ENCODE measurements at regions not wholly inside any gene's neighbourhood (a gene's known extent, or its start where the extent isn't known, plus 50 kb on each side); places are given as distances from the start of the nearest gene placed in this dataset.

DNA sequence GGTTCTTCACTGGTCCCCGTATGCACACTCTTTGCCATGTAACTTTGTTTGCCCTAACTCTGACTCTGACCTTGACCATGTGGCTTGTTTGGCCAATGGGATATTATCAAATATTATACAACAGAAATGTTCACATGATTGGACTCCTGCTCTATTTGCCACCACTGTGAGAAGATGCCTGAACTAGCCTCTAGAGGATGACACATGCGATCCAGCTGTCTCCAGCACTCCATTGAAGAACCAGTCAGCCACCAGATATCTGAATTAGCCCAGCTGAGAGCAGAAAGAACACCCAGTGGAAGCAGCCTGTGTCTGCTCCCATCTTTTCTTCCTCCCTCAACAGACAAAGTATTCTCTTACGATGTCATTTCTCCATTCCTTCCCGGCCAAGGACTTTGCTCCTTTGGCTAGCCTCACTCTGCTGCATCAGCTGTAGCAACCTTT is 412.1 kb downstream of the IRS1 start:
- Mint-ChIP-seq H3K27me3 (ENCODE audit: unreplicated experiment) (no peaks in the 10 kb centered on the region), H3K36me3 (ENCODE audit: unreplicated experiment) (no peaks in the 10 kb centered on the region), H3K9me3 (ENCODE audit: unreplicated experiment) (peaks cover 7% of the 10 kb centered on the region), H3K4me3 (ENCODE audit: unreplicated experiment) (no peak overlapping the region), H3K4me1 (ENCODE audit: unreplicated experiment) (peaks cover 6% of the 10 kb centered on the region), H3K27ac (ENCODE audit: unreplicated experiment) (no peak overlapping the region)
- no peak for DNase-seq (ENCODE audit: extremely low spot score, unreplicated experiment)
- TF ChIP-seq, protein P1, sequence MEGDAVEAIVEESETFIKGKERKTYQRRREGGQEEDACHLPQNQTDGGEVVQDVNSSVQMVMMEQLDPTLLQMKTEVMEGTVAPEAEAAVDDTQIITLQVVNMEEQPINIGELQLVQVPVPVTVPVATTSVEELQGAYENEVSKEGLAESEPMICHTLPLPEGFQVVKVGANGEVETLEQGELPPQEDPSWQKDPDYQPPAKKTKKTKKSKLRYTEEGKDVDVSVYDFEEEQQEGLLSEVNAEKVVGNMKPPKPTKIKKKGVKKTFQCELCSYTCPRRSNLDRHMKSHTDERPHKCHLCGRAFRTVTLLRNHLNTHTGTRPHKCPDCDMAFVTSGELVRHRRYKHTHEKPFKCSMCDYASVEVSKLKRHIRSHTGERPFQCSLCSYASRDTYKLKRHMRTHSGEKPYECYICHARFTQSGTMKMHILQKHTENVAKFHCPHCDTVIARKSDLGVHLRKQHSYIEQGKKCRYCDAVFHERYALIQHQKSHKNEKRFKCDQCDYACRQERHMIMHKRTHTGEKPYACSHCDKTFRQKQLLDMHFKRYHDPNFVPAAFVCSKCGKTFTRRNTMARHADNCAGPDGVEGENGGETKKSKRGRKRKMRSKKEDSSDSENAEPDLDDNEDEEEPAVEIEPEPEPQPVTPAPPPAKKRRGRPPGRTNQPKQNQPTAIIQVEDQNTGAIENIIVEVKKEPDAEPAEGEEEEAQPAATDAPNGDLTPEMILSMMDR (IDR thresholded peaks at IDR 0.05): no peak

DNA sequence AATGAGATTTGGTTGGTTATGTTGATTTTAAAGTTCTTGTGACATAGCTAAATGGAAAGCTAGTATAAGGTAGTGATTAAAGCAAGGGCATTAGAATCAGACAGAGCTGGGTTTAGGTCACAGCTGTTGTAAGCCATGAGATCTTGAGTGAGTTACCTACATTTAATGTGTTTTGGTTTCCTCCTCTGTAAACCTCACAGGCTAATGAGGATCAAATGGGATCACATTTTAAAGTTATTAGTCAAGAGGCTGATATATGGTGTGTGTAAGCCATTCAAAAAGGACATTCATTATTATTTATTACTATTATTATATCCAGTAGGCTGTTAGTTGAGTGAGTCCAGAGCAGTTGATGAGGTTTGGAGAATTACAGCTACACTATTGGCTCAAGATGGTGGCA is 416.2 kb downstream of the IRS1 start:
- Mint-ChIP-seq H3K27ac (ENCODE audit: unreplicated experiment) (no peak overlapping the region), H3K27me3 (ENCODE audit: unreplicated experiment) (no peaks in the 10 kb centered on the region), H3K4me3 (ENCODE audit: unreplicated experiment) (no peak overlapping the region), H3K9me3 (ENCODE audit: unreplicated experiment) (no peaks in the 10 kb centered on the region), H3K4me1 (ENCODE audit: unreplicated experiment) (peaks cover 13% of the 10 kb centered on the region), H3K36me3 (ENCODE audit: unreplicated experiment) (no peaks in the 10 kb centered on the region)
- TF ChIP-seq, protein P1 (IDR thresholded peaks at IDR 0.05): no peak
- DNase-seq (ENCODE audit: extremely low spot score, unreplicated experiment): no peak

DNA sequence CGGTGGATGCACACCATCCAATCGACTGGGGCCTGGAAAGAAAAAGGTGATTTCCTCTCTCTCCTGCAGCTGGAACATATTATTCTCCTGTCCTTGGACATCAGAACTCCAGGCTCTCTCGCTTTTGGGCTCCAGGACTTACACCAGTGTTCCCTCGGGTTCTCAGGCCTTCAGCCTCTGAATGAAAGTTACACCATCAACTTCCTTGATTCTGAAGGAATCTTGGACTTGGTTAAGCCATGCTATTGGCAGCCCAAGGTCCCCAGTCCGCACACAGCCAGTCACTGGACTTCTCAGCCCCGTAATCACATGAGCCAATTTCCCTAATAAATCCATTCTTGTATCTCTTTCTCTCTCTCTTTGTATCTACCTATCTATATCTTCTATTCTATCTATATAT is 418.9 kb downstream of the IRS1 start:
- no peaks in the 10 kb centered on the region for H3K36me3 Mint-ChIP-seq (ENCODE audit: unreplicated experiment)
- H3K9me3 Mint-ChIP-seq (ENCODE audit: unreplicated experiment): peaks cover 4% of the 10 kb centered on the region
- TF ChIP-seq, protein P1 (IDR thresholded peaks at IDR 0.05): no peak
- no peak overlapping the region for H3K27ac Mint-ChIP-seq (ENCODE audit: unreplicated experiment)
- H3K4me1 Mint-ChIP-seq (ENCODE audit: unreplicated experiment): peaks cover 36% of the 10 kb centered on the region
- no peak overlapping the region for H3K4me3 Mint-ChIP-seq (ENCODE audit: unreplicated experiment)
- DNase-seq (ENCODE audit: extremely low spot score, unreplicated experiment): no peak
- no peaks in the 10 kb centered on the region for H3K27me3 Mint-ChIP-seq (ENCODE audit: unreplicated experiment)

DNA sequence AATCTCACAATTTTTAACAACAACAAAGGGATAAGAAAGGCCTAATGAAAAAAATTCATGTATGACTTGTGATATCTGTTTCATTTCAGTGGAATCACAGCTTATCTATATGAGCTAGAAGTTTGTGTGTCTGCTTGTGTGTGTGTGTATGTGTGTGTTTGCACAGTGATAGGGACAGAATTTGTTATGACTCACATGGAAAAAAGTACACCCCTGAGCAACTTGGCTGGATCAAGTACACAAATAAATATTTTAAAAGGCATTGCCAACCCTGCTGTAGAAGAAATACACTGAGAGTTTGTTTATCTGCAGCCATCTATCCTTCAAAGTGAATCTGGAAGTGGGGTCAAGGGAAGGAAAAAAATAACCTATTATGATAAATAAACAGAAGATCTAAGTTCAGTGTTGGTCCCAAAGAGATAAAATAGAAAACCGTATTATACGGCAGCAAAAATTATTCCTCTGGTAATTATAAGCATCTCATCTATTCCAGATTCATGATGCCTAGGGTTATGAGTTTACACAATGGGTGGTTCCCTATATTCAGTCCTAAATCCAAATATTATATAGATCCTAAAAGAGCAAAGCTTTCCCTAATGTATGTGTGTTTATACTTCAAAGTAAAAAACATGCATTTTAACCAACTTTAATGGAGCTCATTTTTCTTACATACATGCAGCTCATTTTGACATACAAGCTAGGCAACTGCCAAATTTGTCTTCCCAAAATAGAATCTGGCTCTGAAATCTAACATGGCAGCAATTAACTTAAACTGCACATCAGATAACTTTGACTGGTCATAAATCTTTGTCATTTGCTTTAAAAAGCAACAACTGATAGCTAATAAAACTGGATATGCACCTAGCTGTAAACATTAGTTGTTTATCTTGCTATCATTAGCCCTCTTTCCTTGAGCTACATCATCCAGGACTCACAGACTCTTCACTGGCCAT is 420.6 kb downstream of the IRS1 start:
- TF ChIP-seq, protein P1 (IDR thresholded peaks at IDR 0.05): no peak
- Mint-ChIP-seq H3K27ac (ENCODE audit: unreplicated experiment) (no peak overlapping the region), H3K36me3 (ENCODE audit: unreplicated experiment) (no peaks in the 10 kb centered on the region), H3K27me3 (ENCODE audit: unreplicated experiment) (no peaks in the 10 kb centered on the region), H3K9me3 (ENCODE audit: unreplicated experiment) (peaks cover 4% of the 10 kb centered on the region), H3K4me1 (ENCODE audit: unreplicated experiment) (peaks cover 41% of the 10 kb centered on the region), H3K4me3 (ENCODE audit: unreplicated experiment) (no peak overlapping the region)
- DNase-seq (ENCODE audit: extremely low spot score, unreplicated experiment): no peak

DNA sequence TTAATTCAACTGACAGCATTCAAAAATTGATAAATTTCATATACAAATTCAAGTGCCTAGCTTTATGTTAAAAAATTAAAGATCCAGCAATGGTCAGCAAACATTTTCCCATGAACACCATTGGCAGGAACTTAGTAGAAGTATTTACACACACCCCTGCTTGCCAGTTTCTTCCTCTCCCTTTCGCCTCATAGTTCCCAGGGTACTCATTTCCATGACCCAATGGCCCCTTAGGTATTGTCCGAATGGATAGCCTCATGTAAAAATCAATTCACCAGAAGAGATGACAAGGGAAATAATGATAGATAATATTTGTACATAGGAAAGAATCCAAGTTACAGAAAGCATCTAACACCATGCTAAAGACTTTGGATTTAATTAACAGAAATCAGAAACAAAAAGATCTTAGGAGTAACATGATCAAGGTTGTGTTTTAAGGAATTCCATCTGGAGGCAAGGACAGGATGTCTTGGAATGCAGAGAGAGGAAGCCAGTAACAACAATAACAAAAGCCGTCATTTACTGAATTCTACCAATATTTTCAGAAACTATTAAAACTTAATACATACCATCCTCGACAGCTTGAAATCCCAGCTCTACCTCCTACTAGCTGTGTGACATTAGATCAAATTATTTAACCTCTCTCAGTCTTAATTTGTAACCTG is 423.0 kb downstream of the IRS1 start:
- Mint-ChIP-seq H3K36me3 (ENCODE audit: unreplicated experiment) (no peaks in the 10 kb centered on the region), H3K4me1 (ENCODE audit: unreplicated experiment) (peaks cover 41% of the 10 kb centered on the region), H3K9me3 (ENCODE audit: unreplicated experiment) (peaks cover 4% of the 10 kb centered on the region), H3K27ac (ENCODE audit: unreplicated experiment) (peak overlapping the region; percentile 72), H3K4me3 (ENCODE audit: unreplicated experiment) (no peak overlapping the region), H3K27me3 (ENCODE audit: unreplicated experiment) (no peaks in the 10 kb centered on the region)
- TF ChIP-seq, protein P1 (IDR thresholded peaks at IDR 0.05): no peak
- DNase-seq (ENCODE audit: extremely low spot score, unreplicated experiment): no peak

All from osteocyte (in vitro differentiated cells).